ENCODE measurements at regions not wholly inside any gene's neighbourhood (a gene's known extent, or its start where the extent isn't known, plus 50 kb on each side); places are given as distances from the start of the nearest gene placed in this dataset.

- Histone ChIP-seq H4K20me1 (ENCODE audit: insufficient read depth) (no peaks in the 10 kb centered on the region), H3K9me3 (ENCODE audit: low read length) (no peaks in the 10 kb centered on the region), H3K27me3 (ENCODE audit: insufficient read depth, low read depth, low read length) (no peaks in the 10 kb centered on the region), H3K9ac (ENCODE audit: low read length) (no peak overlapping the region), H3K79me2 (replicated peaks; ENCODE audit: insufficient read depth, low read length) (no peaks in the 10 kb centered on the region), H3K4me2 (ENCODE audit: low read length) (no peak overlapping the region), H3K4me3 (ENCODE audit: low read length) (no peak overlapping the region), H3F3A (ENCODE audit: insufficient read depth, low read length, poor library complexity, severe bottlenecking) (no peaks in the 10 kb centered on the region), H3K27ac (ENCODE audit: low read length) (no peak overlapping the region), H3K9me2 (ENCODE audit: insufficient read depth, low read length) (no peaks in the 10 kb centered on the region), H3K36me3 (ENCODE audit: insufficient read depth, low read length) (no peaks in the 10 kb centered on the region), H2AFZ (ENCODE audit: low read depth, low read length) (no peak overlapping the region)
- TF ChIP-seq CTCF (IDR thresholded peaks at IDR 0.05; ENCODE audit: poor library complexity, severe bottlenecking), result no peak
- no peak for TF ChIP-seq TAF1 (IDR thresholded peaks at IDR 0.05; ENCODE audit: low read depth)
- no peak for TF ChIP-seq MXI1 (conservative IDR thresholded peaks at IDR 0.05; ENCODE audit: poor library complexity, severe bottlenecking)
Observed at GRCh38 chr10:108629834-108630233, 1293.5 kb downstream of the XPNPEP1 start.

- TF ChIP-seq EZH2 (IDR thresholded peaks at IDR 0.05; ENCODE audit: borderline replicate concordance, insufficient read depth, low read length, poor library complexity, severe bottlenecking), result no peak
- Histone ChIP-seq H3K9ac (ENCODE audit: low read length) (no peak overlapping the region), H3K9me3 (ENCODE audit: low read length) (no peaks in the 10 kb centered on the region), H3K36me3 (ENCODE audit: insufficient read depth, low read length) (no peaks in the 10 kb centered on the region), H3F3A (ENCODE audit: insufficient read depth, low read length, poor library complexity, severe bottlenecking) (no peaks in the 10 kb centered on the region), H3K27ac (ENCODE audit: low read length) (no peak overlapping the region), H3K9me2 (ENCODE audit: insufficient read depth, low read length) (no peaks in the 10 kb centered on the region), H4K20me1 (ENCODE audit: insufficient read depth) (no peaks in the 10 kb centered on the region), H3K79me2 (replicated peaks; ENCODE audit: insufficient read depth, low read length) (no peaks in the 10 kb centered on the region), H3K27me3 (ENCODE audit: insufficient read depth, low read depth, low read length) (no peaks in the 10 kb centered on the region), H2AFZ (ENCODE audit: low read depth, low read length) (no peak overlapping the region), H3K4me2 (ENCODE audit: low read length) (no peak overlapping the region), H3K4me3 (ENCODE audit: low read length) (no peak overlapping the region)
Observed at GRCh38 chr10:108624052-108624451, 1299.3 kb downstream of the XPNPEP1 start.

GRCh38 chr10:108620821-108621534 lies 1302.3 kb downstream of the XPNPEP1 start:
- no peaks in the 10 kb centered on the region for H3F3A ChIP-seq (ENCODE audit: insufficient read depth, low read length, poor library complexity, severe bottlenecking)
- no peaks in the 10 kb centered on the region for H4K20me1 ChIP-seq (ENCODE audit: insufficient read depth)
- TF ChIP-seq CTCF (IDR thresholded peaks at IDR 0.05; ENCODE audit: poor library complexity, severe bottlenecking) (no peak), SMC3 (conservative IDR thresholded peaks at IDR 0.05; ENCODE audit: poor library complexity) (no peak), RAD21 (conservative IDR thresholded peaks at IDR 0.05) (no peak), POLR2AphosphoS5 (IDR thresholded peaks at IDR 0.05) (no peak), EP300 (conservative IDR thresholded peaks at IDR 0.05; ENCODE audit: poor library complexity, severe bottlenecking) (no peak), MXI1 (conservative IDR thresholded peaks at IDR 0.05; ENCODE audit: poor library complexity, severe bottlenecking) (no peak), REST (IDR thresholded peaks at IDR 0.05; ENCODE audit: borderline replicate concordance) (no peak), EZH2 (IDR thresholded peaks at IDR 0.05; ENCODE audit: borderline replicate concordance, insufficient read depth, low read length, poor library complexity, severe bottlenecking) (no peak), TAF1 (IDR thresholded peaks at IDR 0.05; ENCODE audit: low read depth) (no peak)
- no peaks in the 10 kb centered on the region for H3K36me3 ChIP-seq (ENCODE audit: insufficient read depth, low read length)
- H2AFZ ChIP-seq (ENCODE audit: low read depth, low read length), result no peak overlapping the region
- no peaks in the 10 kb centered on the region for H3K79me2 ChIP-seq (replicated peaks; ENCODE audit: insufficient read depth, low read length)
- H3K9ac ChIP-seq (ENCODE audit: low read length), result no peak overlapping the region
- no peak overlapping the region for H3K27ac ChIP-seq (ENCODE audit: low read length)
- no peak overlapping the region for H3K4me3 ChIP-seq (ENCODE audit: low read length)
- H3K9me2 ChIP-seq (ENCODE audit: insufficient read depth, low read length), result no peaks in the 10 kb centered on the region
- no peak overlapping the region for H3K4me2 ChIP-seq (ENCODE audit: low read length)
- no peaks in the 10 kb centered on the region for H3K27me3 ChIP-seq (ENCODE audit: insufficient read depth, low read depth, low read length)
- H3K9me3 ChIP-seq (ENCODE audit: low read length), result no peaks in the 10 kb centered on the region
